HEK293 (cell line): ENCODE measurements at regions not wholly inside any gene's neighbourhood (a gene's known extent, or its start where the extent isn't known, plus 50 kb on each side); places are given as distances from the start of the nearest gene placed in this dataset.

Experiments
- CTCF ChIP-seq: fragments of 450-650 bp; formaldehyde crosslinking; IDR thresholded peaks from 2 replicates; pipeline ENCODE4 v1.5.1; 2016; ENCODE audit warnings: missing biosample characterization, missing genetic modification characterization
- MEIS1 ChIP-seq: sonication (generic); formaldehyde crosslinking; IDR thresholded peaks from 2 replicates; pipeline ENCODE4 v1.8.1; 2022; ENCODE audit warnings: missing genetic modification reagents, mild to moderate bottlenecking, borderline replicate concordance
- TCF7L2 ChIP-seq: IDR thresholded peaks from 2 replicates; pipeline ENCODE4 v1.6.1; 2011; ENCODE audit warnings: low read depth, mild to moderate bottlenecking, inconsistent platforms, low read length, moderate library complexity, borderline replicate concordance
- ZBTB20 ChIP-seq: fragments of 450-650 bp; formaldehyde crosslinking; IDR thresholded peaks from 2 replicates; pipeline ENCODE4 v1.5.1; 2016; ENCODE audit warnings: missing biosample characterization, missing genetic modification characterization
- ZNF138 ChIP-seq: fragments of 450-650 bp; formaldehyde crosslinking; IDR thresholded peaks from 2 replicates; pipeline ENCODE4 v1.5.1; 2016; ENCODE audit warnings: missing biosample characterization, missing genetic modification characterization, borderline replicate concordance
- ZNF175 ChIP-seq: fragments of 450-650 bp; formaldehyde crosslinking; IDR thresholded peaks from 2 replicates; pipeline ENCODE4 v1.5.1; 2016; ENCODE audit warnings: missing biosample characterization, missing genetic modification characterization
- ZNF211 ChIP-seq: fragments of 450-650 bp; formaldehyde crosslinking; IDR thresholded peaks from 2 replicates; pipeline ENCODE4 v1.5.1; 2016; ENCODE audit warnings: low read depth, missing biosample characterization, missing genetic modification characterization
- ZNF239 ChIP-seq: fragments of 450-650 bp; formaldehyde crosslinking; IDR thresholded peaks from 2 replicates; pipeline ENCODE4 v1.5.1; 2016; ENCODE audit warnings: missing biosample characterization, missing genetic modification characterization
- ZNF426 ChIP-seq: fragments of 450-650 bp; formaldehyde crosslinking; IDR thresholded peaks from 2 replicates; pipeline ENCODE4 v1.5.1; 2017; ENCODE audit warnings: missing biosample characterization, missing genetic modification characterization, mild to moderate bottlenecking, inconsistent platforms, moderate library complexity
- ZNF561 ChIP-seq: fragments of 450-650 bp; IDR thresholded peaks from 2 replicates; pipeline ENCODE4 v1.5.1; 2018; ENCODE audit warnings: missing biosample characterization, missing genetic modification characterization, borderline replicate concordance
- ZNF670 ChIP-seq: fragments of 450-650 bp; formaldehyde crosslinking; IDR thresholded peaks from 2 replicates; pipeline ENCODE4 v1.5.1; 2016; ENCODE audit warnings: missing biosample characterization, missing genetic modification characterization, low read depth
- ZNF776 ChIP-seq: fragments of 450-650 bp; formaldehyde crosslinking; IDR thresholded peaks from 2 replicates; pipeline ENCODE4 v1.5.0; 2017; ENCODE audit warnings: missing biosample characterization, missing genetic modification characterization, borderline replicate concordance

GRCh38 chr4:138611721-138612120, 369.6 kb upstream of the SLC7A11 start:
- TF ChIP-seq ZBTB20 (tag by site-specific recombination): no peak
- no peak for TF ChIP-seq CTCF (tag by site-specific recombination)
- no peak for TF ChIP-seq ZNF670
- TF ChIP-seq ZNF776 (tag by site-specific recombination): no peak
- TF ChIP-seq ZNF426 (tag by site-specific recombination): no peak
- no peak for TF ChIP-seq ZNF561 (tag by site-specific recombination)
- TF ChIP-seq TCF7L2: peak; percentile 49; the same call in 1 of the 2 replicates
- TF ChIP-seq ZNF175 (tag by site-specific recombination): no peak
- TF ChIP-seq ZNF138 (tag by site-specific recombination): no peak
- TF ChIP-seq ZNF211 (tag by site-specific recombination): no peak
- no peak for TF ChIP-seq ZNF239
- no peak for TF ChIP-seq MEIS1 (CRISPR knock-in tag)
